ENCODE measurements at regions not wholly inside any gene's neighbourhood (a gene's known extent, or its start where the extent isn't known, plus 50 kb on each side); places are given as distances from the start of the nearest gene placed in this dataset.

- Histone ChIP-seq H3K9me3 (ENCODE audit: control insufficient read depth, low read length) (no peaks in the 10 kb centered on the region), H3K9ac (no peak overlapping the region), H3K79me2 (no peaks in the 10 kb centered on the region), H3K27me3 (ENCODE audit: control insufficient read depth, insufficient read depth, low read length) (no peaks in the 10 kb centered on the region), H3K4me3 (ENCODE audit: low read depth, low read length) (no peak overlapping the region), H3K4me2 (ENCODE audit: low read length) (no peak overlapping the region), H3K36me3 (ENCODE audit: control insufficient read depth, insufficient read depth, low read length) (no peaks in the 10 kb centered on the region), H3K27ac (no peak overlapping the region), H3K4me1 (peaks cover 11% of the 10 kb centered on the region), H2AFZ (no peak overlapping the region)
- TF ChIP-seq CTCF (IDR thresholded peaks at IDR 0.05), result no peak
These were observed 768.6 kb upstream of the HS6ST1 start for GRCh38 chr2:129087133-129087813.

- Histone ChIP-seq H3K27ac (no peak overlapping the region), H2AFZ (no peak overlapping the region), H3K36me3 (ENCODE audit: control insufficient read depth, insufficient read depth, low read length) (no peaks in the 10 kb centered on the region), H3K79me2 (no peaks in the 10 kb centered on the region), H3K9ac (no peak overlapping the region), H3K4me3 (ENCODE audit: low read depth, low read length) (no peak overlapping the region), H3K9me3 (ENCODE audit: control insufficient read depth, low read length) (no peaks in the 10 kb centered on the region), H3K4me1 (no peaks in the 10 kb centered on the region), H3K27me3 (ENCODE audit: control insufficient read depth, insufficient read depth, low read length) (no peaks in the 10 kb centered on the region), H3K4me2 (ENCODE audit: low read length) (no peak overlapping the region)
- no peak for TF ChIP-seq CTCF (IDR thresholded peaks at IDR 0.05)
These were observed 773.0 kb upstream of the HS6ST1 start for GRCh38 chr2:129091620-129092019.

- Histone ChIP-seq H3K36me3 (ENCODE audit: control insufficient read depth, insufficient read depth, low read length) (no peaks in the 10 kb centered on the region), H3K9ac (no peak overlapping the region), H3K4me1 (no peaks in the 10 kb centered on the region), H3K27me3 (ENCODE audit: control insufficient read depth, insufficient read depth, low read length) (no peaks in the 10 kb centered on the region), H3K79me2 (no peaks in the 10 kb centered on the region), H3K4me2 (ENCODE audit: low read length) (no peak overlapping the region), H3K27ac (no peak overlapping the region), H3K9me3 (ENCODE audit: control insufficient read depth, low read length) (no peaks in the 10 kb centered on the region), H2AFZ (no peak overlapping the region), H3K4me3 (ENCODE audit: low read depth, low read length) (no peak overlapping the region)
- TF ChIP-seq CTCF (IDR thresholded peaks at IDR 0.05), result no peak
These were observed 774.3 kb upstream of the HS6ST1 start for GRCh38 chr2:129092956-129093355.

GRCh38 chr2:129101186-129101585 is 782.5 kb upstream of the HS6ST1 start:
- TF ChIP-seq CTCF (IDR thresholded peaks at IDR 0.05), result no peak
- H3K4me1 ChIP-seq, result no peaks in the 10 kb centered on the region
- no peaks in the 10 kb centered on the region for H3K79me2 ChIP-seq
- no peaks in the 10 kb centered on the region for H3K27me3 ChIP-seq (ENCODE audit: control insufficient read depth, insufficient read depth, low read length)
- H3K9me3 ChIP-seq (ENCODE audit: control insufficient read depth, low read length), result no peaks in the 10 kb centered on the region
- no peak overlapping the region for H3K4me2 ChIP-seq (ENCODE audit: low read length)
- no peak overlapping the region for H3K27ac ChIP-seq
- no peak overlapping the region for H3K4me3 ChIP-seq (ENCODE audit: low read depth, low read length)
- H3K36me3 ChIP-seq (ENCODE audit: control insufficient read depth, insufficient read depth, low read length), result no peaks in the 10 kb centered on the region
- H2AFZ ChIP-seq, result no peak overlapping the region
- H3K9ac ChIP-seq, result no peak overlapping the region

Data from parathyroid adenoma (tissue), 2 donors.